ENCODE measurements at regions not wholly inside any gene's neighbourhood (a gene's known extent, or its start where the extent isn't known, plus 50 kb on each side); places are given as distances from the start of the nearest gene placed in this dataset.

DNA sequence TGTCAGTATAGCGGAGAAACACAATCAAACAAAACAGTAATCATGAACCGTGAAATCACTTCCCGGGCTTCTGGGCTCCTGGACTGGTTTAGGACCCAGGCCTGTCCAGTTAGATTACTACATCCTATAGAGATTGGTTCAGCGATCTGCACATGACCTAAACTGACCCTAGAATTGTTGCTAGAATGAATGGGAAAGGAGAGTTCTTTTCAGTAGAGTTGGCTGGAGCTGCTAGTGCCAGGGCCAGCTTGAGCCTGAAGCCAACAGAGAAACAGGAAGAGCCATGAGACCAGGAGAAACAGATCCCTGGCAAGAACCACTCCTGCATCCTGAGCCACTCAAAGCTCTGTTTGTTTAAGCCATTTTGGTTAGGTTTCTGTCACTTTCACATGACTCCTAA lies 474.3 kb upstream of the C1orf87 start:
- TF ChIP-seq CTCF (IDR thresholded peaks at IDR 0.05; ENCODE audit: control insufficient read depth, extremely low read depth, insufficient read depth), result no peak
- no peak overlapping the region for H3K4me3 ChIP-seq (ENCODE audit: low read depth, low read length)

DNA sequence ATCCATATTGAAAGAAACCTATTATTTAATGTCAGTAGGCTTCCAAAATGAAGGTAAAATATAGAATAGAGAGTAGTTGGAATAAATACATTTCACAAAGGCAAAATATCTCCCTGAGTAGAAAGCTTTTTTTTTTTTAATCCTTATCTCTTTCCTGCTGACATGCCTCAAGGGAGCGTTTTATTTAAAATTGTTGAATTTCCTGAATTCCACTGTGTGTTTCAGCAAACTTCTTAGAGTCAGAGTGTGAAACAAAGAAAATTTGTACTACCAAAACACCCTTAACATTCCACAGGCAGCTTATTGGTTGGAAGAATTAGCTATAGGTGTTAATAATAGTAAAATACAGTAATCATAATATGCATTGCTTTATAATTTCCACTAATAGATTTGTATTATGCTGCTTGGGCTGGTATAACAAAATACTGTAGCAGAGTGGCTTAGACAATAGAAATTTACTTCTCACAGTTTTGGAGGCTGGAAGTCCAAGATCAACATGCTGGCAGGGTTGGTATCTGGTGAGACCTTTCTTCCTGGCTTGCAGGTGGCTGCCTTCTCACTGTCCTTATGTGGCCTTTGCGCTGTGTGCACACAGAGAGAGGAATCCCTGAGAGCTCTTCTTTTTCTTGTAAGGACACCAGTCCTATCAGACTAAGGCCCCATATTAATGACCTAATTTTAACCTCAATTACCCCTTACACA lies 468.4 kb upstream of the C1orf87 start:
- no peak for TF ChIP-seq CTCF (IDR thresholded peaks at IDR 0.05; ENCODE audit: control insufficient read depth, extremely low read depth, insufficient read depth)
- DNase-seq (ENCODE audit: low read depth), result no peak
- H3K4me3 ChIP-seq (ENCODE audit: low read depth, low read length), result no peak overlapping the region

More for the DNA sequence above, 474.3 kb upstream of the C1orf87 start:
- no peak for DNase-seq (ENCODE audit: low read depth)

DNA sequence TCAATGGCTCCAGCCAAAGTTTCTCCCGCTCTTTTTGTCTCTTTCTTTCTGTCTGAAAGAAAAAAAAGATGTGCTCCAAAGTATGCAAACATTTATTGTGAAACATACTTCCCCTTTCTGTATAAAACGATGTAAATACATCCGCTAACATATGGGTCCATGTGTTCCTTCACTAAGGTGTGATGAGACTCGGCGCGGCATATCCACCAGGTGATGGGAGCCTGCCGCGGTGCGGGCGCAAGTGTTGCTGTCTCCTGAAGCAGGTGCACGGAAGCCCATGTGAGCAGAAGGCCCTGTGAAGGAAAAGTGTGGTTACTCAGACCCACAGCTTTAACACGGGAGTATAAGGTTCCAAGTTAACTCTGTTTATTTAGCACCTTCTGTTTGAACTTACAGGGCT lies 466.6 kb upstream of the C1orf87 start:
- no peak for DNase-seq (ENCODE audit: low read depth)
- TF ChIP-seq CTCF (IDR thresholded peaks at IDR 0.05; ENCODE audit: control insufficient read depth, extremely low read depth, insufficient read depth), result no peak
- no peak overlapping the region for H3K4me3 ChIP-seq (ENCODE audit: low read depth, low read length)

GRCh38 chr1:60535713-60536112 lies 462.1 kb upstream of the C1orf87 start:
- TF ChIP-seq CTCF (IDR thresholded peaks at IDR 0.05; ENCODE audit: control insufficient read depth, extremely low read depth, insufficient read depth), result no peak

DNA sequence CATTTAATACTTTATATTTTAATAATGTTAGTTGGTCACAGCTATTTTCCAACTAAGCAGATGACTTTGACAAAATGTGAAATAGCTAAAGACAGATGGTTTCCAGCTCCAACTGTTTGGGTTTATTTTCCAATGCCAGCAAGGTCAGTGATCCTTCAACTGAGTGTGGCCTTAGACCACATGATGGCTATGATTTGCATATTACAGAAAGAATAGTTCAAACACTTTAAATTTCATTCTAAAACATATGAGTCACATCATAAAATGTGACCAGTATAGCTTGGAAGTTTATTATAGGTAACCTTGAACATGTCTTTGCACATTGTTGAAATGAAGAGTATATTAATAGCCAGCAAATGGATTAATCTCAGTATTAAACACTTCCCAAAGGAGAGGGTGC lies 454.0 kb upstream of the C1orf87 start:
- DNase-seq (ENCODE audit: low read depth), result no peak
- H3K4me3 ChIP-seq (ENCODE audit: low read depth, low read length), result no peak overlapping the region
- no peak for TF ChIP-seq CTCF (IDR thresholded peaks at IDR 0.05; ENCODE audit: control insufficient read depth, extremely low read depth, insufficient read depth)

More at GRCh38 chr1:60535713-60536112, 462.1 kb upstream of the C1orf87 start:
- no peak overlapping the region for H3K4me3 ChIP-seq (ENCODE audit: low read depth, low read length)
- no peak for DNase-seq (ENCODE audit: low read depth)

DNA sequence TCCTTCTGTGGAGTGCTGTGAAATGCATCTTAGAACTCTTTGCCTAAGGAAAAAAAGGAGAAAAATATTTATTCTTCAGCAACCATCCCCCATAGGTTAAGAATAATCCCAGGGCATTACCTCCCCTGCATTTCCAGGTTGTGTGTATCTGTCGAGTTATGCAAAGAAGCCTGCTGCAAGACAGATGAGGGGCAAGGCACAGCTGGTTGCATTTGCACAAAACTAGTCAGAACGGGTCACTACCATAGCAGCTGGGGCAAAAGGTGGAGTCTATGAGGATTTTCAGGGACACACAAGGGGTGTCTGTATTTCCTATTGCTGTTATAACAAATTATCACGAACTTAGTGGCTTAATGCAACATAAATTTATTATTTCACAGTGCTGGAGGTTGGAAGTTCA lies 443.4 kb upstream of the C1orf87 start:
- no peak for DNase-seq (ENCODE audit: low read depth)
- no peak overlapping the region for H3K4me3 ChIP-seq (ENCODE audit: low read depth, low read length)
- TF ChIP-seq CTCF (IDR thresholded peaks at IDR 0.05; ENCODE audit: control insufficient read depth, extremely low read depth, insufficient read depth), result no peak

DNA sequence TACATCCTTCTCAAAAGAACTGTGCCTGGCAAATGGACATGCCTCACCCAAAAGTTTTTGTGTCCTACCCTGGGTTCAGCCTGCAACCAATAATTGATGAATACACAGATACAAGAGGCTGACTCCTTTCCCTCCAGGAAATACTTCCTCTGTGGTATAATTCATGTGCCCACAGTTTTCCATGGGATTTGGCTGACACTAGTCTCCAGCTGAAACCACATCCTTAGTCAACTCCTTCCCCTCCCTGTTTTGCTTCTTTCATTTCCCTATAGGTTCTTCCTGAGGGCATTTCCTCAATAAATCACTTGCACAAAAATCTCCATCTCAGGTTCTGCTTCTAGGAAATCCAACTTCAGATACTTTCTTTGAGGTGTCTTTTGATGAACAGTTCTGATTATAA lies 436.6 kb upstream of the C1orf87 start:
- H3K4me3 ChIP-seq (ENCODE audit: low read depth, low read length), result no peak overlapping the region
- TF ChIP-seq CTCF (IDR thresholded peaks at IDR 0.05; ENCODE audit: control insufficient read depth, extremely low read depth, insufficient read depth), result no peak
- no peak for DNase-seq (ENCODE audit: low read depth)
